Astrocyte (in vitro differentiated cells and primary cell): ENCODE measurements at regions not wholly inside any gene's neighbourhood (a gene's known extent, or its start where the extent isn't known, plus 50 kb on each side); places are given as distances from the start of the nearest gene placed in this dataset.
"Not testable (repeated sequence)": the region's sequence is repeated elsewhere in the genome, so short reads cannot be mapped to it uniquely, and the experiment has no call there.

Experiments used
- DNase-seq: peaks from one replicate; pipeline ENCODE4 v3.0.0-alpha.2; 2010; ENCODE audit warnings: low read depth
- FAIRE-seq: peaks from 2 replicates; lab custom pipeline; 2011; peaks lifted over from hg19 to GRCh38; lab: Jason Lieb, UNC
- H2AFZ ChIP-seq: 2 replicates; pipeline ENCODE4 v1.6.0; 2012; ENCODE audit warnings: low read depth, low read length, inconsistent platforms
- H3K27ac ChIP-seq: 2 replicates; pipeline ENCODE4 v1.5.1; 2011; ENCODE audit warnings: low read depth, low read length, inconsistent platforms
- H3K27me3 ChIP-seq: 2 replicates; pipeline ENCODE4 v1.6.0; 2011; ENCODE audit warnings: low read length, inconsistent platforms; ENCODE audit not compliant: insufficient read depth
- H3K36me3 ChIP-seq: 2 replicates; pipeline ENCODE4 v1.5.1; 2011; ENCODE audit warnings: low read length, inconsistent platforms; ENCODE audit not compliant: insufficient read depth
- H3K4me1 ChIP-seq: 2 replicates; pipeline ENCODE4 v1.5.1; 2011; ENCODE audit warnings: low read length, inconsistent platforms; ENCODE audit not compliant: insufficient read depth
- H3K4me2 ChIP-seq: 2 replicates; pipeline ENCODE4 v1.6.0; 2012; ENCODE audit warnings: low read length, inconsistent platforms
- H3K4me3 ChIP-seq: 2 replicates; pipeline ENCODE4 v1.5.1; 2011; ENCODE audit warnings: low read depth, mild to moderate bottlenecking, low read length, inconsistent platforms; ENCODE audit not compliant: insufficient read depth
- H3K79me2 ChIP-seq: 2 replicates; pipeline ENCODE4 v1.6.0; 2012; ENCODE audit warnings: mild to moderate bottlenecking, low read length, inconsistent platforms; ENCODE audit not compliant: insufficient read depth
- H3K9ac ChIP-seq: 2 replicates; pipeline ENCODE4 v1.6.0; 2012; ENCODE audit warnings: mild to moderate bottlenecking, low read length, inconsistent platforms
- H3K9me3 ChIP-seq: 2 replicates; pipeline ENCODE4 v1.5.1; 2012; ENCODE audit warnings: low read depth, mild to moderate bottlenecking, low read length, inconsistent platforms; ENCODE audit not compliant: insufficient read depth
- H4K20me1 ChIP-seq: 2 replicates; pipeline ENCODE4 v1.6.0; 2012; ENCODE audit warnings: low read length, inconsistent platforms; ENCODE audit not compliant: insufficient read depth
- H3K27ac Mint-ChIP-seq: one replicate; pipeline ENCODE4 v1.8.0; 2021; ENCODE audit warnings: mild to moderate bottlenecking, mixed read lengths; ENCODE audit not compliant: unreplicated experiment
- H3K27me3 Mint-ChIP-seq: one replicate; pipeline ENCODE4 v1.8.0; 2021; ENCODE audit warnings: low read depth, mixed read lengths; ENCODE audit not compliant: unreplicated experiment
- H3K36me3 Mint-ChIP-seq: one replicate; pipeline ENCODE4 v1.8.0; 2021; ENCODE audit warnings: low read depth, mixed read lengths; ENCODE audit not compliant: unreplicated experiment
- H3K4me1 Mint-ChIP-seq: one replicate; pipeline ENCODE4 v1.8.0; 2021; ENCODE audit warnings: low read depth, mixed read lengths; ENCODE audit not compliant: unreplicated experiment
- H3K4me3 Mint-ChIP-seq: one replicate; pipeline ENCODE4 v1.8.0; 2021; ENCODE audit warnings: mild to moderate bottlenecking, moderate library complexity, mixed read lengths; ENCODE audit not compliant: unreplicated experiment
- H3K9me3 Mint-ChIP-seq: one replicate; pipeline ENCODE4 v1.8.0; 2021; ENCODE audit warnings: mild to moderate bottlenecking, mixed read lengths; ENCODE audit not compliant: unreplicated experiment
- CTCF ChIP-seq: IDR thresholded peaks from 2 replicates; pipeline ENCODE4 v1.5.1; 2011; ENCODE audit warnings: low read depth, mild to moderate bottlenecking, inconsistent platforms, low read length, moderate library complexity; ENCODE audit not compliant: insufficient read depth
- EZH2 ChIP-seq: IDR thresholded peaks from 2 replicates; pipeline ENCODE4 v1.6.1; 2012; ENCODE audit warnings: mild to moderate bottlenecking, low read length, inconsistent platforms; ENCODE audit not compliant: insufficient read depth

GRCh38 chr9:11697126-11697525 lies 996.1 kb upstream of the TYRP1 start:
- TF ChIP-seq CTCF: no peak
- no peak for TF ChIP-seq EZH2
- H3K4me1 Mint-ChIP-seq: no peaks in the 10 kb centered on the region
- Histone ChIP-seq H2AFZ (no peak overlapping the region), H3K36me3 (no peaks in the 10 kb centered on the region), H3K27me3 (no peaks in the 10 kb centered on the region), H3K9ac (no peak overlapping the region), H3K9me3 (peaks cover 3% of the 10 kb centered on the region), H3K27ac (no peak overlapping the region), H3K79me2 (no peaks in the 10 kb centered on the region), H4K20me1 (no peaks in the 10 kb centered on the region), H3K4me1 (no peaks in the 10 kb centered on the region), H3K4me3 (no peak overlapping the region), H3K4me2 (no peak overlapping the region)
- DNase-seq: no peak
- H3K4me3 Mint-ChIP-seq: no peak overlapping the region
- no peak for FAIRE-seq
- no peak overlapping the region for H3K27ac Mint-ChIP-seq
- H3K9me3 Mint-ChIP-seq: no peaks in the 10 kb centered on the region
- no peaks in the 10 kb centered on the region for H3K27me3 Mint-ChIP-seq
- H3K36me3 Mint-ChIP-seq: no peaks in the 10 kb centered on the region

DNA sequence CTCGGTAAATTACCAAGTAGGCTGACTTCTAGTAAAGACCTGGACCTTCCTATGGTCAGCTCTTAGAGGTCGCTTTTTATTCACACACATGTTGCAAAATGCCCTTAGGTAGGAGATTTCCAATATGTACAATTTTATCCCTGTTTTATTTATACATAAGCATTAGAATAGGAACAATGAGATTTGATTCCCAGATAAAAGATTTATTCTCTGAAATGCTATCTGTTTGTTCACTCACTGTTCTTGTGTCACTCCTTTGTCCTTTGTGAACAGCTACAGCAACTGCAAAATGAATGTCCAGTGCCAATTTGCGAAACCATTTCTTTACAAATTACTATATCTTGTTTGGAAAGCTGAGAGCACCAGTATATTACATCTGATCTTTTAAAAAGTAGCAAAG lies 991.5 kb upstream of the TYRP1 start:
- no peak overlapping the region for H3K4me3 Mint-ChIP-seq
- H3K79me2 ChIP-seq: no peaks in the 10 kb centered on the region
- no peaks in the 10 kb centered on the region for H3K9me3 Mint-ChIP-seq
- no peak overlapping the region for H3K27ac ChIP-seq
- H4K20me1 ChIP-seq: no peaks in the 10 kb centered on the region
- no peak overlapping the region for H2AFZ ChIP-seq
- no peak for DNase-seq
- no peaks in the 10 kb centered on the region for H3K27me3 ChIP-seq
- H3K36me3 Mint-ChIP-seq: no peaks in the 10 kb centered on the region
- H3K27ac Mint-ChIP-seq: no peak overlapping the region
- no peaks in the 10 kb centered on the region for H3K4me1 Mint-ChIP-seq
- no peaks in the 10 kb centered on the region for H3K9me3 ChIP-seq
- H3K4me3 ChIP-seq: no peak overlapping the region
- no peak for FAIRE-seq
- H3K36me3 ChIP-seq: no peaks in the 10 kb centered on the region
- no peak overlapping the region for H3K9ac ChIP-seq
- TF ChIP-seq EZH2 (no peak), CTCF (no peak)
- H3K27me3 Mint-ChIP-seq: no peaks in the 10 kb centered on the region
- H3K4me1 ChIP-seq: no peaks in the 10 kb centered on the region
- H3K4me2 ChIP-seq: no peak overlapping the region

GRCh38 chr9:11702548-11702947 lies 990.6 kb upstream of the TYRP1 start:
- Mint-ChIP-seq H3K27me3 (no peaks in the 10 kb centered on the region), H3K36me3 (no peaks in the 10 kb centered on the region), H3K4me3 (no peak overlapping the region), H3K4me1 (no peaks in the 10 kb centered on the region), H3K9me3 (no peaks in the 10 kb centered on the region), H3K27ac (no peak overlapping the region)
- no peaks in the 10 kb centered on the region for H3K9me3 ChIP-seq
- no peak overlapping the region for H2AFZ ChIP-seq
- H3K4me1 ChIP-seq: no peaks in the 10 kb centered on the region
- H3K79me2 ChIP-seq: no peaks in the 10 kb centered on the region
- H3K27me3 ChIP-seq: no peaks in the 10 kb centered on the region
- H3K9ac ChIP-seq: no peak overlapping the region
- DNase-seq (no peak), FAIRE-seq (no peak)
- H3K4me3 ChIP-seq: no peak overlapping the region
- no peak overlapping the region for H3K27ac ChIP-seq
- no peaks in the 10 kb centered on the region for H3K36me3 ChIP-seq
- TF ChIP-seq CTCF (no peak), EZH2 (no peak)
- no peaks in the 10 kb centered on the region for H4K20me1 ChIP-seq
- H3K4me2 ChIP-seq: no peak overlapping the region

GRCh38 chr9:11704198-11704597 lies 989.0 kb upstream of the TYRP1 start:
- H3K4me3 Mint-ChIP-seq, H3K4me2 ChIP-seq, H3K9me3 Mint-ChIP-seq, H3K9me3 ChIP-seq, H3K9ac ChIP-seq, H3K27me3 ChIP-seq, H2AFZ ChIP-seq, H3K36me3 ChIP-seq, H3K79me2 ChIP-seq, H3K4me1 ChIP-seq, H4K20me1 ChIP-seq, H3K36me3 Mint-ChIP-seq, FAIRE-seq, H3K4me1 Mint-ChIP-seq, DNase-seq, H3K4me3 ChIP-seq, H3K27ac ChIP-seq, H3K27ac Mint-ChIP-seq, H3K27me3 Mint-ChIP-seq: not testable (repeated sequence)
